Stimulated activated CD8-positive, alpha-beta memory T cell treated with anti-CD3 and anti-CD28 coated beads, Interleukin-12 subunit alpha, Interleukin-12 subunit beta, amount 100 ng/mL, for 4 hours (primary cell): ENCODE measurements at regions not wholly inside any gene's neighbourhood (a gene's known extent, or its start where the extent isn't known, plus 50 kb on each side); places are given as distances from the start of the nearest gene placed in this dataset.

ENCODE experiments used
- DNase-seq: peaks from one replicate; pipeline ENCODE4 v3.0.0-alpha.2; 2020; ENCODE audit warnings: low read depth

DNA sequence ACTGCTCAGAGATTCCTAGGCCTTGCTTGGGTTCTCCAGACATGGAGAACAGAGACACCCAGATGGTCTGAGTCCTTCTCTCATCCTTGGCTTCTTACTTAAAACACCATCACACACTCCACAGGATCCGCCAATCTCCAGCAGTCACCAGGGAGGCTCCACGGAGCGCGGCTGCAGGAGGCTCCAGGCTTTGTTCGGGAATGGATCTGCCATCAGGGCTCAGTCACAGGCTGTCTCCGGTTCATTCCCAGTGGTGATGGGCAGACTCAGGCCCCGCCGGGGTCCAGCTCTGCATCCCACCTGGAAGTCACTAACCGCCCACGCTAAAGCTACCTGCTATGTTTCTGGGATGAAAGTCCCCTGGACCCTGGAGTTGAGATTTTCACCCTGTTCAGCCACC is 312.9 kb downstream of the TCERG1L start:
- no peak for DNase-seq

DNA sequence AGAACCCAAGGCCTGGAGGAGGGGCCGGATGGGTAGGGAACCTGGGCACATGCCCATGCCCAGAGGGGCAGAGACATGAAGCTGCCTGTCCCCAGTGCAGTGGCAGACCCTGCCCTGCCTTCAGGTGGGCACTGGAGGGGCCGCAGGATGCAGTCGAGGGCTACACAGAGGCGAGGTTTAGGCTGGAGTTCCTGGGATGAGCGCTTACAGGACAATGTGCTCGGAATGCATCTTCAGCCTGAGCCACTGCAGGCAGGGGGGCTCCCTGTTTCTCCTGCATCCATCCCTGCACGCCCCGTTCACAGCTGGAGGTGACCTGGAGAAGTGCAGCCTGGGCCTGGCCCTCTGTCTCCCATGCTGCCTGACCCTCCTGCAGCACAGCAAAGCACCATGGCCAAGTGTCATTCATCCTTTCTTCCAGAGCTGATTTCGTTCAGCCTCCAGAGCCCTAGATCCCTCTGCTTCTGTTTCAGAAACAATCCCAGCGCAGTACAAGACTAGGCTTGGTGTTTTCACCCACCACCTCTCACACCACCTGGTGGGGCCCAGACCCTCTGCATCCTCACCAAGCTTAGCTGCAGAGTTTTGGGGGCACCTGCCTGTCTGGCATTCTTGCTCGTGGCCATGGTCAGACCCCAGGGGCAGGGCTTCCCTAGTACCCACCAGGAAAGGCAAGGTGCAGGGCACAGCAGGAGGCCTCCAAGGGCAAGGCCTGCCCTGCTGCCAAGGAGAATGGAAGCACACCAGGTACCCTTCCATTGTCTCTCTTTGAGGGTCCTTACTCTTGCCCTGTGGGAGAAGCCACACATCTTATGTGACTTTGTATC is 311.9 kb downstream of the TCERG1L start:
- DNase-seq, result no peak

DNA sequence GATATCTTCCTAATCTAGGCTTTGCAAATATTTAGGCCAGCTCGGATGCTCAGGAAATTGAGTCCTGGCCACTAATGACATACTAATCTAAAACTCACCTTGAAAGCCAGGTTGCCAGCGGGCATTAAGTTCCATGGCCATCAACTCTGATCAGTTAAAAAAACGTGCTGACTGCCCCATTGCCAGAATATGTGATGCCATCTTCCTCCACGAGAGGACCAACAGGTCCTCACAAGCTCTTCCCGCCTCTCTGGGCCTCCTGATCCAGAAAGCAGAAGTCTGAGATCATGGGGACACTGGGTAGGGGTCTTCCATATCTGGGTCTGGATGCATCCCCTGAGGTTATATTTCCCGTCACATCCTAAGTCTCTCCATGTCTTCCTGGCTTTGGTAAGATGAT is 311.3 kb downstream of the TCERG1L start:
- no peak for DNase-seq

DNA sequence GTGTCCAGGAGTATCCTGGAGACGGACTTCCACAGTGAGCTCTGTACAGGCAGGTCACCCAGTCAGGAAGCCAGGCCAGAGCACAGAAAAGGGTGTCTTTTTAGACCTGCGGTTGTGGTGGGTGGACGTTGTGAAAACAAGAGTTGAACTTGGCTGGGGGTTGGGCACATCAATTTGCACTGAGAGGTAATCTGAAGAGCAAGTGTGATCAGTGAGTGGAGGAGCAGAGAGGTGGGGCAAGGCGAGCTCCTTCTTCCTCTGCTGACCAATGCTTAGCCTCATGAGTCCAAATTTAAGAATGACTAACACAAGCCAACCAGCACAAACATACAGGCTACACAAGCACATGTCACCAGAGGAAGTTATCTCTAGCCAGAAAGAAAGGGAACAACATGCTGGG is 310.8 kb downstream of the TCERG1L start:
- DNase-seq, result no peak

DNA sequence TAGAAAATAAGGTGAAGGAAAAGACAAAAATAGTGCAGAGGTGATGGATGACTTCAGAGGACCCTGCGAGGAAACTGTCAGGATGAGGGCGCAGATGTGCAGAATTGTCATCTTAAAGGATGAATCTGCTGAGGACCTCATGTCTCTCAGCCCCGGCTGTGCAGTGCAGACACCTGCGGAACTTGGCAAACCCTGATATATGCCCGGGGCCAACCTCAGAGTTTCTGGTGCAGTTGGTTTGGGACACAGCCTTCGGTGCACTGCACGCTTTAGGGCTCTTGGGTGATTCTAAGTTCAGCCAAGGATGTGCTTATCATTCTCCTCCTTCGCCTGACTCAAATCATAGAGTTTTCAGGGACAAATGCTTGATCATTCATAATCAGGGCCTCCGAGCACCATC is 310.1 kb downstream of the TCERG1L start:
- DNase-seq, result no peak

DNA sequence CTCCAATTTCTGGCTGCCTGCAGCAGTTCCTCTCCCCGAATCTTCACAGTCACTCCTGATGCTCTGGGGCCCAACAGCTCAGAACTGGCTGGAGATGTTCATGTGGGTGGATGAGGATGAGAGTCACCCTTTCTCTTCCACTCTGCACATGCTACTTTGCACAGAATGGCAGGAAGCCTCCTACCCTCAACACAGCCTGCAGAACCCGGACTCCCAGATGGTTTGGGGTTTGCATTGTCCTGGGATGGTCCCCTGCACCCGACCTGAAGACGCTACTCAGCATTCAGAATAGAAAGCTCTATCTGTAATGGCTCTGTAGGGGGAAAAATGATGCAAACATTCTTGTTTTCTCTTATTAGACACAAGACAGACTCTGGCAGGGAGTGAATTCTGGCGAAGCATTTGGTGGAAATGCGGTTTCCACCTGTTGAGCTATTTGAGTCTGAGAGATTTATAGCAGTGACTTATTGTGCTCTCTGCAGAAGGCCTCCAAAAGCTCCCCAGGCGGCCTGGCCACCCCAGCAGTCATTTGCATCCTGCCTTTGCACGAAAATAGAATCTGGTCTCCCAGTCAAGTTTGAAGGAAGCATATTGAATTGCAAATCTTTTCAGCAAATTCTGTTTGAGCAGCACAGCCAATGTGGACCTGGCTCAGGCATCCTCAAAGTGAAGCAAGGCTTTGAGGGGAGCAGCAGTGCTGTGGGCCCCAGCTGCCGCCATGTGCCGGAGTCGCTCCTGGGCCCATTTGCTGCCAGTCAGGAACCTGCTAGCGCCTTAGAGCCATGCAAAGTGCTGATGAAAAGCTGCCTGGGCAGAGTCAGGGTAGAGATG is 309.3 kb downstream of the TCERG1L start:
- no peak for DNase-seq

DNA sequence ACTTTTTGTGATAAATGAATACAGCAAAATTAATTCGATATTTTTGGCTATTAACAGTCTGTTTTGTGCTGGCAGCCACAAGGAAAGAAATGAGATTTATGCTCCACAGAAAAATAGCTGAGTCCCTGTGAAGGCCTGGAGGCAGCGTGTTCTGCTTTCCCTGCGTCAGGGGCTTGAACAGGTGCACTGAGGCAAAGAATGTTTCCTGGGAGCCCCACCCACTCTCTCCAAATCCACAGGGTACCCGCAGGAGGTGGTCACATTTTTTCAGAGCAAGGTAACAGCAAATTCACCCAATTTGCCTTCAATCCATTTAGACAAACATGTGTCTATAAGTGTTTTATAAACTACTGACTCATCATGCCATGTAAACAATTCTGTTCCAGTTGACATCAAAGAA is 308.1 kb downstream of the TCERG1L start:
- no peak for DNase-seq

DNA sequence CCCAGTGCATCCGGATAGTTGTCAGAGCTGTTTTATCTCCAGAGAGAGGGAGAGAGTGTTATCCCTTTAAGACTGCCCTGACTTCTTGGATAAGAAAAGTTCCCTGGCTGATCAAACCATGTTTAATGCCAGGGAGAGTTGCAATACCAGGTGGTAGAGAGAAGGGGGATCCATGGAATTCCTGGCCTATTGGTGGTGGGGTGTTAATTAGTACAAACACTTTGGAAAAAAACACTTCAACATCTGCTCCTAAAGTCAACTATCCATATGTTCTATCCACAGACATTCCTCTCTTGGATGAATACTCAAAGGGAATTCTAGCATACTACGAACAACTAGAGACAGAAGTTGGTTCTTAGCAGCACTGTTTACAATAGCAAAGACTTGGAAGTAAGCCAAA is 307.2 kb downstream of the TCERG1L start:
- no peak for DNase-seq

DNA sequence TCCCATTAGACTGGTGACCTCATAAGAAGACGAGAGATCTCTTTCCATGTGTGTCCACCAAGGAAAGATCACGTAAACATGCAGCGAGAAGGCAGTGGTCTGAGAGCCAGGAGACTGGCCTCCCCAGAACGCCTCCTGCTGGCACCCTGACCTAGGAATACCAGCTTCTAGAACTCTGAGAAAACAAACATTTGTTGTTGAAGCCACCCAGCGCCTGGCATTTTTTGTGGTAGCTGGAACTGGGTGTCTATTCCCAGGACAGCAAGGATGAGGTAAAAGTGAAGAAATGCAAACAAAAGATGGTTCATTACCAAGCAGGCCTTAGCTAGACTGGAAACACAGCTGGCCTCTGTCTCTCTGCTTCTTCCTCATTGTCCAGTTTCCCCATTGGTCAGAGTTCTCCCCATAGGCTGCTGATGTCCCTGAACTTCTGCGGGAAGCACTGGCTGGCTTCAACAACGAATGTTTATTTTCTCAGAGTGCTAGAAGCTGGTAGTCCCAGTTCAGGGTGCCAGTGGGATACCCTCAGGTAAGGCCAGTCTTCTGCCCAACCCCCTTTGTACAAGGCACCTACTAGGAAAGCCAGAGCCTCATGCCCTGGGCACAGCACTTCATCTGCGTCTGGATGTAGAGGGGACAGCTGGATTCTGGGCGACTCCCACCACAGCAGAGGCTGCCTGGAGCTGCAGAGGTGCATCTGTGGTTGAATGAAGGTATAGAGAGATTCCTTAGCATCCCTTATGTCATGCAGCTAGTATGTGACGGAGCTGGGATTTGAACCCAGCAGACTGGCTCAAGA is 304.9 kb downstream of the TCERG1L start:
- DNase-seq, result no peak

DNA sequence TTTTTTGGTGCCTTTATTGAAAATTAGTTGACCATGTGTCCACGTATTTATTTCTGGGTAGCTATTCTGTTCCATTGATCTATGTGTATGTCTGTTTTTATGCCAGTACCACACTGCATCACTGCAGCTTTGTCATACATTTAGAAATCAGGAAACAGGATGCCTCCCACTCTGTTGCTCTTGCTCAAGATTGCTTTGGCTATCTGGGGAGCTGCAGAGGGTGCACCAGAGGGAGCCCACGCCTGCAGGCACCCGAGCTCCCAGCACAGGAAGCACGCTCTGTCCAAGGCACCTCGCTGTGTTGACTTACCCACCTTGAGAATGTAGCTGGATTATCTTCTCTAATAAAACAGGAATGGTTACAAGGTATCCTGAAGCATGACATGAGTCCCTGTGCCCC is 301.7 kb downstream of the TCERG1L start:
- no peak for DNase-seq

DNA sequence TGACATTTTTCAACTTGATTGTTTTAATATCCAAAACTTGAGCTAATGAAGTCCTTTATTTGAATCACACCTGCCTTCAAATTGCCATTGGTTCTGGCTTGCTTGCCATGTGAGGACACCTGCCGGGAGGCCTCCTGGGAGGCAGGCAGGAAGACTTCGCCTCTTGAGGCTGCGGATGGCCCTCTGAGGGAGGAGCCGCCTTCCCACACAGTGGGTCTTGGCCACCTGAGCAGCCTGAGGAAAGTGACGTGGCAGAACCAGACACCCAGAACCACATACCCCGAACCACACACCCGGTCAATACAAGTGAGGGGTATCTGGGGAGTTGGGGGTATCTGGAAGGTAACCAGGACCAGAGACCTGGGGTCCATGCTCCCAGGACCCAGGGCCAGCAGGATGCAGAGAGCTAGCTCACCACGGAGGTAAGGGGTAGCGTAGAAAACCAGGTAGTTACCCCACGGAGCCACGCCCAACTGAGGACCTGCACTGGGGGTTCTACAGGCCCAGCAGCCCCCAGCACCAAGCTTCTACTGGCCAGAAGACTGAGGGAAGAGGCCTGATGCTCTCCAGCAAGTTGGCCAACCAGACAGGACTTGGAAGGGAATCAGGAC is 300.5 kb downstream of the TCERG1L start:
- DNase-seq, result no peak

DNA sequence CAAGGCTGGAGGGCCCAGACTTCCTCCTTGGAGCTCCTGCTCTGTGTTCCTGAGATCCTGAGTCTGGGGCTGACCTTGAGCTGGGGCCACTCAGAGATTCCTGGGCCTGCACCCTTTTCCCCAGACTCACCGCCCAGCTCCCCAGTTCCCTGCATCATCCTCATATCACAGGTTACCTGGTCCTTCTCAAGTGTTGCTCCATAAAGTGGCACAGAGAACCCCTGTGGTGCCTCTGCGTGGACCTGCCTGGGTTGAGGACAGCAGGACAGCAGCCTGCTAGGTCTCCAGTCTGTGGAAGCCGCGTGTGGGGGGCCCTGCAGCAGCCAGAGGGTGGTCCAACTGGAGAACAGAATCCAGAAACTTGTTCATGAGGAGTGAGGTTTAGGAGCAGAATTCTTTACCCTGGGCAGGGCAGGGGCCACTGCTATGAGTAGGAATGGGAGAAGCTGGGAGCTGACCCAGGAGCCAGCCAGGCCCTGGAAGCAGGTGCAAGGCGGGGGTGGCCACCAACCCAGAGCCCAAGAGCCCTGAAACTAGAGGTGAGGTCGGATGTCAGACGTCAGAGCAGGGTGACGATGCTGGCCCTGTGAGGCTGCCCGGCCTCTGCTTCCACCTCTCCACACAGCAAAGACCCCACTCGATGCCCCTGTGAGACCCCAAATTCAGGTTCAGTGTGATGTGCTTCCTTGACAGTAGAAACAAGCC is 299.4 kb downstream of the TCERG1L start:
- DNase-seq, result no peak

DNA sequence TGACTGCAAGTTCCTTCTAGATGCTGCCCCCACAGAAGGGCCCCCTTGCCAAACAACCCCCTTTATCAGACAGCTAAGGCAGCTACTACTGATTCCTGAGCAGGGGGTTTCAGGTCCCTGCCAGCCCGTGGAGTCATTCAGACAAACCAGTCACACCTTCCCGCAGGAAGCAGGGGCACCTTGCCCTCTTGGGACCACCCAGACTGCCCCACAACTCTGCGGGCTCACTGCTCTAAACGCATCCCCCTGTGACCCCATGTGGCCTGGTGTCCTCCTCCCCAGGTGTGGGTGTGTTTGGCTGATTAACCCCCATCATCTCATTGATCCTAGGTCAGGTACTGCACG is 298.9 kb downstream of the TCERG1L start:
- DNase-seq, result no peak

DNA sequence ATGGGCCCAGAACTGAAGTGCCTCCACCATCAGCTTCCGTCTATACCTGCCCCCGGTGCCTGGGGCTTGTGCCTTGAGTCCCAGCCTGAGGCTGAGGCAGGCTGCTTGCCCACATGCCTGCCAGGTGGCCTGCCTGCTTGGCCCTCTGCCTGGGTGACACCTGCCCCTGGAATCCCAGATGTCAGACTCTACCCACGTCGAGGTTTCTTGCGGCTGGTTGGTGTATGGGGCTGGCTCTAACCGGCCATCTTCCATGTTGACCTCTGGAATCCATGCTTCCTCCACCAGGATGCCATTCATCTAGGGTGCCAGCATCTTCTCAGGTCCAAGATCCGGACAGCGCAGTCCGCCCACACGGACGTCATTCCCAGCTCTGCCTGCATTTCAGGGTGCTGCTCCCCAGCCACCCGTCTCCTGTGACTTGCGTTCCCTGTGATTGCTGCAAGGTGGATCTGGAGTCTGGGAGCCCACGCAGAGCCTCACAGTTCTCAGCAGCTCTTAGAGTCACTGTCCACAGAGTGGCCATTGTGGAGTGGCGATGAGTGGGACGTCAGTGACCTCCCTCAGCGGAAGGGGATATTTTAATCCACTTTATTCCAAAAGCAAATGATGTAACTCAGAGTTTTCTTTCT is 298.1 kb downstream of the TCERG1L start:
- DNase-seq, result no peak

DNA sequence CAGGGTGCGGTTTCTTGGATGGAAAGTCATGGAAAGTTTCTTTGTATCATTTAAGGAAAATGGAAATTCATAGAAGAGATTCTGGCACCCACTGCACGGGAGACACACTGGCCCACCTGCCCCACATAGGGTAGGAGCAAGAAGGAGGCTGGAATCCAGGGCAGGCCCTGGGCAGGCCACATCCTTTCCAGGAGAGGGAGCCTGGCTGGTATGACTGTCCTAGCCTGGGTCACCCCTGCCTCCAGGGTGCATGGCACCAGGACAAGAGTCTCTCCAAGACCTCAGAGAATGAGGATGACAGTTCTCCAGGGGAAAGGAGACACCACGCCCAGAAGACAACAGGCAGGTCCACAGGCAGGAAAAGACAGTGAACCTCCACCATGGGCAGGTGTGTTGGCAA is 297.2 kb downstream of the TCERG1L start:
- DNase-seq, result no peak

DNA sequence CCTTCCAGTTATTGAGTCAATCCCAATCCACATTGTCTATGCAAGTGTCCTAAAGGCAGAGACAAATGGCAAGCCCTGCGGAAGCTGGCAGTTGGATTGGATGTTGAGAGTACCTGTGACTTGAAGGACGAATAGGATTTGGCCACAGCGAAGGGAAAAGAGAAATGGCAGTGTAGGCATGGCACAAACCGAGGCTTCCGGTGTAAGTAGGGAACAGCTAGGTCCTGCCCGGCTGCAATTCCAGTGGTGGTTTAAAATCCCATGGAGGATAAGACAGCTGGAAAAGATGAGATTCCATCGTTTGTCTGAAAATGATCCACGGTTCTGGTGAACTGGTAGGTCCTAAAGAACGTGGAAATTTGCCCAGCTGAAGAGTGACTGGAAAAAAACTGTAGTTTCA is 296.2 kb downstream of the TCERG1L start:
- no peak for DNase-seq

DNA sequence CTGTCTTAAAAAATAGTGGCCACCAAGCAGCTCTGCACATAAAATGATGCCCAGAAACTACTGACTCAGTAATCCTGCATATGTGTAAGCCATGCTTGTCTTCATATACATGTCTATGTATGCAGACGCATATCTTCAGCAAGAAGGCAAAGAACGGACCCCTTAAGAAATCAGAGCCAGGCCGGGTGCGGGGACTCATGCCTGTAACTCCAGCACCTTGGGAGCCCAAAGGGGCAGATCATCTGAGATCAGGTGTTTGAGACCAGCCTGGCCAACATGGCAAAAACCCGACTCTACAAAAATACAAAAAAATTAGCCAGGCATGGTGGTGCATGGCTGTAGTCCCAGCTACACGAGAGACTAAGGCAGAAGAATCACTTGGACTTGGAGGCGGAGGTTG is 295.0 kb downstream of the TCERG1L start:
- no peak for DNase-seq

DNA sequence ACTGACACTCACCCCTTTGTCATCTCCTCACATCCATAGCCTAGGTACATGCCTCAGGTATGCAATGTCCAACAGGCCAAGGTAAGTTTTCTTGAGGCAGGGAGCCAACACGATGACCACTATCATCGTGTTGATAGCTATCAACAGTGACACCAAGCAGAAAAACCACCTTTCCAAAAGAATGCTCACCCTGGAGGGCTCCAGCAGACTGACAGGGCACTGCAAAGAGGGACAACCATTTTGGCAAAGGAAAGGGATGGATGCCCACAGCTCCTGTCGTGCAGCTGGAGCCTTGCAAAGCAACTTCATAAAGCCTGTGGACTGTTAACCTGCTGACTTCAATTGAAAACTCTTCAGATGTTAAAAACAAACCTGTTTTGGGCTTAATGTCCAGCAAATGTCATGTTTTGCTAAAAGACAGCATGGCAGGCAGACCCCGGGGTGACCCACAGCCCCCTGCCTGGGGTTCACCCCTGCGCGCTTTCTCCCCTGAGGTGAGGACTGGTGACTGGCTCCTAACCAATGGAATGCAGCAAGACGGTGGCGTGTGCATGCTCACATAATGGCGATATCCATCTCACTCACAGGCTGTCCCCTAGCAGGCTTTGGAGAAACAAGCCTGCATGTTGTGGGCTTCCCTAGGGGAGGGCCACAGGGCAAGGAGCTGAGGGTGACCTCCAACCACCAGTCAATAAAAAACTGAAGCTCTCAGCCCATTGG is 293.8 kb downstream of the TCERG1L start:
- DNase-seq, result no peak

DNA sequence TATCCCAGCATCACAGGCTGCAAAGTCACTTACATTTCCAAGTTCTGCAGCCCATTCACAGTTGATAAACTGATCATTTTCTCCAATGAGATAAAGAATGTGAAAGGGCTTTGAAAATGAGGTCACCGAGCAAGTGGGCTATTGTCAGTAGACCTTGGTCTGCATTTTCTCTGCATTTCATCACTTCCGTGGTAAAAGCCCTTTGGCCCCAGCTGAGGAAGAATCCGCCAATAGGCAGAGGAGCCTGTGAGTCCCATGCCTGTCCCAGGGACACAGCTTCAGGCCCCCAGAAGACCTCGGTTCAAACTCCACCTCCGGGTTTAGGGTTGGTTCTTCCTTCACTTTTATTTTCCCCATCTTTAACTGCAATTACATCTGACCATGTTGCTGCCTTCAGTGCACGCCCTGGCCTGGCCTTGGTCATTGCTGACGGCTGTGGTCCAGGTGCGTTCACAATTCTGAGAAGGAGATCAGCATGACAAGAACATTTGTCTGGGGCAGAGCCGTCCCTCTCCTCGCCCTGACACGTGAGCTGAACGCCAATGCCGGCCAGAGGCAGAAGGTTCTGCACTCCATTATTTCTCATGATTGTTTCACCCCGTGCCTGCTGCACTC is 292.5 kb downstream of the TCERG1L start:
- DNase-seq, result no peak

DNA sequence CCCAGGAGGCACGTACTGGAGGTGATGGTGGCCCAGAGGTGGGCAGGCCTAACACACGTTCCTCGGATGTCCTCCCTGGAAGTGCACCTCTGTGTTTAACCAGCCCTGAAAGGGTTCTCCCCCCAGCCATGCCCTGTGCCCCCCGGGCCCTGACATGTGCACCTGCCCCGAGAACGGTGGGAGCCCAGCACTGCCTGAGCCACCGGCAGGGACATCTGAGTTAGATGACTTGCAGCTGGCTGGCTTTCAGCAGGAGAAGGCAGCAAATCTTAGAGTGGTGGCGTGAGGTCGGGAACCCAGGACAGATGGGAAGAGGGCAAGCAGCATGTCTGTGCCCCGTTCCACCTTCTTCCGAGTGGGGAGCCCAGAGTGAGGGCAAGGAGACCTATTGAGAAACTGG is 291.8 kb downstream of the TCERG1L start:
- no peak for DNase-seq
